ENCODE measurements at regions not wholly inside any gene's neighbourhood (a gene's known extent, or its start where the extent isn't known, plus 50 kb on each side); places are given as distances from the start of the nearest gene placed in this dataset.

DNA sequence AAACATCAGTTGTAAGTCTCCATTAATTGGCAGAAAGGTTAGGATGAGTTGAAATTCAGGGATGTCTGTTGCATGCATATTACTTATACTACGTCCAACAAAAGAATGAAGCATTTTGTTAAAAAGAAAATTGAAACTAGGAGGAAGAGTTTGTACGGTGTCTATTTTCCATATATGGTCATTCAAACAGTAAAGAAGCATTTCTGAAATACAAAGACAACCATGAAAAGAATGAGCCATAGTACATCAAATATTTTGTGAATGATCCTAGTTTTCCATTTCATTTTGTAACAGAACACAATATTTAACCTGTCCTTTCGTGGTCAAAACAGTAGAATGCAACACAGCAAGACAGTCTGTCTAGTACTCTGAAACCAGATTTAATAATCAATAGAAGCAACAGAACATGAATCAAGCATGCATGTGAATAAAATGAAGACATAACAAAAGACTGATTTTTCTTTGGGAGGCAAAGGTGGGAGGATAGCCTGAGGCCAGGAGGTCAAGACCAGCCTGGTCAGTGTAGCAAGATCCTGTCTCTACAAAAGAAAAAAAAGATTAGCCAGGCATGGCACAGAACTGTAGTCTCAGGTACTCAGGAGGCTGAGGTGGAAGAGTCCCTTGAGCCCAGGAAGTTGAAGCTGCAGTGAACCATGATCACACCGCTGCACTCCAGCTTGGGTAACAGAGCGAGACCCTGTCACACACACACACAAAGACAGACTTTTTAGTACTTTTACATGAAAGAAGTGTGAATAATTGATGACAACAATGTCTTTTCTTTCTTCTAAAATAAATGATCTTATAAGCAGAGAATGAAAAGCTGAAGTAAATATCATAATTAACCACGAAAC, 156.0 kb downstream of the LRIG3 start:
- DNase-seq (no peak), ATAC-seq (no peak)
- Mint-ChIP-seq H3K36me3 (ENCODE audit: insufficient read depth) (no peaks in the 10 kb centered on the region), H3K4me1 (ENCODE audit: low read depth) (no peaks in the 10 kb centered on the region), H3K4me3 (no peak overlapping the region), H3K9me3 (peaks cover 9% of the 10 kb centered on the region), H3K27me3 (ENCODE audit: low read depth) (no peaks in the 10 kb centered on the region)

DNA sequence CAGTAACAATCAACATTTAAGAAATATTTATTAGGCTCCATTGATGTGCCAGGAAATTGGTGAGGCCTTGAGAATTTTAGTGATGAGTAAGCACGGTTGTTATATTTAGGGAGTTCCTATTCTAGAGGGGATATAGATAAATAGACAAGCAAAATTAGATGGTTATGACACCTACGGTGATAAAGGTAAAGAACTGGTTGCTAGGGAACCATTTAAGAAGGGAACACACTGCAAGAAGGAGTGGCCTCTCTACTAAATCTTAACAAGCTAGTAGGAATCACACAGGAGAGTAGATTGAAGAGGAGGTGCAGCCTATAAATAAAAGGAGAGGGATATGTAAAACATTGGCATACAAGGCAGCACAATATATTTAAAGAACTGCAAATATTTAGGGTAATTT, 155.2 kb downstream of the LRIG3 start:
- no peaks in the 10 kb centered on the region for H3K27me3 Mint-ChIP-seq (ENCODE audit: low read depth)
- no peaks in the 10 kb centered on the region for H3K36me3 Mint-ChIP-seq (ENCODE audit: insufficient read depth)
- no peak for ATAC-seq
- peaks cover 10% of the 10 kb centered on the region for H3K9me3 Mint-ChIP-seq
- no peaks in the 10 kb centered on the region for H3K4me1 Mint-ChIP-seq (ENCODE audit: low read depth)
- no peak for DNase-seq
- H3K4me3 Mint-ChIP-seq: no peak overlapping the region

DNA sequence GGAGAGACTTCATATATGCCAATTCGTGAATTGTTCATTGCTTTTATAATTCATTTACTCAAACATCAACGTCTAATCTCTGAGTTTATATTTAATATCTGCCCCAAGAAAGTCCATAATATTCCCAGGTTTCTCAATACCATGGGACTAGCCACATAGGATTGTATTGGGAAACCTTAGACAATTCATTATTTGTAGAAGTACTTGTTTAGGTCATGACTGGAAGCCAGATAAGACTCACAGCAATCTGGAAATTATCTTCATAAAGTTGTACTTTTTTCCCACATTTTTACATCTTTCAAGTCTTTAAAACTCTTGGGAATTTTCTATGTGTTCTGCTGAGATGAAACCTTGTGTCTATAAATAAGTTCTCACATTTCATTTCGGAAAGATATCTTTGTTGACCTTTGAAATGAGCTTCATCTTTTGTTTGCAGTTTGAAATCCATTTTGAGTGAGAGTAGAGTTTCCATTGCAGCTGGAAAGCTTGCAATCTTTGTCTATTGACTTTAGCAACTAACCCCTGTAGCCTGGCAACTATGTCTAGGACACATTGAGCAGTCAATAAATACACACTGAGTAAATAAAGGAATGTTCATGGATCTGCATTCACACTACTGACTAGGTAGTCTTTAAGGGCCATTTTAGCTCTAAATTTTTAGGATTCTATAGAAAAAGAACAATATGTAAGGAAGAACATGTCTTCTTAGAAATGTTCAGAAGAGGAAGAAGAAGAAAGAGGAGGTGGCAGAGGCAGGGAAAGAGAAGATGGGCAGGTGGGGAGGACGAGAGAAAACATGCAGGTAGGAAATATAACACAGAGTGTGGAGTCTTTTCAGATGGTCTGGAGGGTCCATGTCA, 154.4 kb downstream of the LRIG3 start:
- DNase-seq (no peak), ATAC-seq (no peak)
- H3K4me3 Mint-ChIP-seq: no peak overlapping the region
- peaks cover 10% of the 10 kb centered on the region for H3K9me3 Mint-ChIP-seq
- H3K27me3 Mint-ChIP-seq (ENCODE audit: low read depth): no peaks in the 10 kb centered on the region
- H3K36me3 Mint-ChIP-seq (ENCODE audit: insufficient read depth): no peaks in the 10 kb centered on the region
- H3K4me1 Mint-ChIP-seq (ENCODE audit: low read depth): no peaks in the 10 kb centered on the region

DNA sequence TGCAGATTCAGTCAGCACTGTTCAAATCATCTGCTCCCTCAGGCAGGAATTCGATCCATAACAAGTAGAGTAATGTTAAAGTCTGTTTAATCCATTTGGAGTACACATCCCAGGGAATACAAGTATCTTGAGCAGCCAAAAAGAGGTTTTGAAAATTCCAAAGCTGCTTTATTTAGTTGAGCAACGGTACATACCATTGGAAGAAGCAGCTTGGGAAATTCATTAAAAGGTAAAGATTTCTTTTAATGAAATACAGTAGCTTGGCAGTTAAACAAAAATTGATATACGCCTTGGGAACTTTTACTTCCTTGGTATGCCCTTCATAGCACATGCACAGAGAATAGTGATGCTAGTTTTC, 153.8 kb downstream of the LRIG3 start:
- Mint-ChIP-seq H3K36me3 (ENCODE audit: insufficient read depth) (no peaks in the 10 kb centered on the region), H3K27me3 (ENCODE audit: low read depth) (no peaks in the 10 kb centered on the region), H3K4me1 (ENCODE audit: low read depth) (no peaks in the 10 kb centered on the region), H3K9me3 (peaks cover 10% of the 10 kb centered on the region), H3K4me3 (no peak overlapping the region)
- DNase-seq: no peak
- ATAC-seq: no peak

DNA sequence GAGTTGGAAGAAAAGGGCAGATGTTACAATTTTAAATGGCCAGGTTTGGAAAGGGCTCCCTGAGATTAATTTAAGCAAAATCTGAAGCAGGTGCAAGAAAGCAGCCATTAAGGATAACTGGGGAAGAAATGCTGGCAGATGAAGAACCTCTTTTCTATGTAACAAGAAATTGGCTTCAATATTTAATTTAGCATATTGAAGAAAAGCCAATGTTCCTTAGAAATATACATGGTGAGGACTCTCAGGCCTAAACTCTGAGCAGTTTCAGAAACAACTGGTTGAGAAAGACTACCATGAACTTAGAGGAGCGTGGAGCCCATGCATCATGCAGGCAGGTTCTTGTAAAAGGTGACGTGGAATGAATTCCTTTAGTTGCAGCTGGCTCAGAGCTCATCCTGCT, 152.8 kb downstream of the LRIG3 start:
- H3K9me3 Mint-ChIP-seq: peaks cover 10% of the 10 kb centered on the region
- H3K4me1 Mint-ChIP-seq (ENCODE audit: low read depth): no peaks in the 10 kb centered on the region
- H3K27me3 Mint-ChIP-seq (ENCODE audit: low read depth): no peaks in the 10 kb centered on the region
- no peak for ATAC-seq
- no peaks in the 10 kb centered on the region for H3K36me3 Mint-ChIP-seq (ENCODE audit: insufficient read depth)
- DNase-seq: no peak
- H3K4me3 Mint-ChIP-seq: no peak overlapping the region

DNA sequence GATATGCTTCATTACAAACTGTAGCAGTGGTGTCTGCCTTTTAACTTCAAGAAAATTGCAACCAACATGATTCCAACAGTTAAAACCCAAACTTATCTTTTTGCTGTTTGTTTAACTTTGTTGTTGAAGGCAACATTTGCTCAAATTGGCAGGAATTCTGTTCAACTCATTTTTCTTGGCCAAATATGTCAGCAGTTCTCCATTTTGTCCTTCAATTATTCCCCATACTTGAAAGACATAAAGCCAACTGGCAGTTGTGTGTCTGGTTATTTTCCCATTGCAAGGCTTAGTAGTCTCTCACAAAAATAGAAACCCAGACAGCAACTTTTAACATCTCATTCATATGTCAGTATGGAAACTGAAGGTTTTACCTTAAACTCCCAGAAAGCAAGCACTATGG, 146.3 kb downstream of the LRIG3 start:
- Mint-ChIP-seq H3K27me3 (ENCODE audit: low read depth) (no peaks in the 10 kb centered on the region), H3K4me1 (ENCODE audit: low read depth) (no peaks in the 10 kb centered on the region), H3K9me3 (peaks cover 9% of the 10 kb centered on the region), H3K4me3 (no peak overlapping the region), H3K36me3 (ENCODE audit: insufficient read depth) (no peaks in the 10 kb centered on the region)
- no peak for ATAC-seq
- no peak for DNase-seq

DNA sequence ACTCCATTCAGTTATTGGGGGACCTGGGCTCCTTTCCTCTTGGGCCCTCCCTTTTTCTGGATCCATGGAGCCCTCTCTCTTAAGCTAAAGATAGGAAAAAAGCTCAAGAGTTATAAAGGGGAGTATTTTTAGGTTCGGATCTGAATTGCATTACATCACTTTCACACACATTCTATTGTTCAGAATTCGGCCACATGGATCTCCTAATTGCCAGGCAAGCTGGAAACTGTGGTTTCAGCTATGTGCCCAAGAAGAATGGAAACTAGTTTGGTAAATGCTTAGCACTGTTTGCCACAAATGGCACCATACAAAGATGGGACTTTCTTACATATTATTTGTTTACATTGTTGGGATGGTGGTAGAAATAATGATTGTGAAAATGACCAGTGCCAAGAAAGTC, 145.6 kb downstream of the LRIG3 start:
- Mint-ChIP-seq H3K4me3 (no peak overlapping the region), H3K9me3 (peaks cover 6% of the 10 kb centered on the region), H3K36me3 (ENCODE audit: insufficient read depth) (no peaks in the 10 kb centered on the region), H3K27me3 (ENCODE audit: low read depth) (no peaks in the 10 kb centered on the region), H3K4me1 (ENCODE audit: low read depth) (no peaks in the 10 kb centered on the region)
- ATAC-seq: no peak
- no peak for DNase-seq

DNA sequence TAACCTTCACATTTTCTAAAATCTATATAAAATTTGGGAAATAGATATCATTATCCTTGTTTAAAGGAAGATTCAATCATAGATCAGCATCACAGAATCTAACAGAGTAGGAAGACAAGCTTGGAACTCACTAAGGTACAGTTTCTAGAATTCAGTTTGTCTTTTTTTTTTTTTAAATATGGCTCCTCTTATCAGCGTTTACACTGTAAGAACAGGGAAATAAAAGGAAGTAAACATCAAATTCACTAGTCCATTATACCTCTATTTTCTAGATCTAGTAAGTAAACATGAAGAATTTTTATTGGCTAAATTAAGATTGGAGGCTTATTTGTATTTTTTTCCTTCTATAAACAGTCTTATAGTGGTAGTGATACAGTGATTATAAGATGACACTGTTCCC, 144.9 kb downstream of the LRIG3 start:
- no peak overlapping the region for H3K4me3 Mint-ChIP-seq
- H3K36me3 Mint-ChIP-seq (ENCODE audit: insufficient read depth): no peaks in the 10 kb centered on the region
- DNase-seq (no peak), ATAC-seq (no peak)
- H3K4me1 Mint-ChIP-seq (ENCODE audit: low read depth): no peaks in the 10 kb centered on the region
- peaks cover 6% of the 10 kb centered on the region for H3K9me3 Mint-ChIP-seq
- no peaks in the 10 kb centered on the region for H3K27me3 Mint-ChIP-seq (ENCODE audit: low read depth)

DNA sequence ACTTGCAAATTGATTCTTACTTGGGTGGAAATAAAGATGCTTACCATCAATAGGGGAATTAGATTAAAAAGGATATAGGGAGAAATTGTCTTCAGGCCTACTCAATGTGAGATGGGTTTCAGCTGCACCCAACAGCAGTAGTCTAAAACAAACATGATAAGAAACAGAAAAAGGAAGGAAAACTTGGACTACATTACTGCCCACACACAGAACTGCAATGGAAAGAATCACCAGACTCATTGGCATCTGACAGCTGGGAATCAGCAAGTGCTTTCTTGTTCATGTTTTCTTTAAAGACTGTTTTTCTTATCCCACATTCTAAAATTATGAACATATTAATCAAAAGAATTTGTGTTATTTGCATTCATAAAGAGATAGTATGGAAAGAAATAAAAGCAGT, 144.2 kb downstream of the LRIG3 start:
- Mint-ChIP-seq H3K4me1 (ENCODE audit: low read depth) (no peaks in the 10 kb centered on the region), H3K9me3 (peaks cover 6% of the 10 kb centered on the region), H3K4me3 (no peak overlapping the region), H3K27me3 (ENCODE audit: low read depth) (no peaks in the 10 kb centered on the region), H3K36me3 (ENCODE audit: insufficient read depth) (no peaks in the 10 kb centered on the region)
- no peak for DNase-seq
- no peak for ATAC-seq

DNA sequence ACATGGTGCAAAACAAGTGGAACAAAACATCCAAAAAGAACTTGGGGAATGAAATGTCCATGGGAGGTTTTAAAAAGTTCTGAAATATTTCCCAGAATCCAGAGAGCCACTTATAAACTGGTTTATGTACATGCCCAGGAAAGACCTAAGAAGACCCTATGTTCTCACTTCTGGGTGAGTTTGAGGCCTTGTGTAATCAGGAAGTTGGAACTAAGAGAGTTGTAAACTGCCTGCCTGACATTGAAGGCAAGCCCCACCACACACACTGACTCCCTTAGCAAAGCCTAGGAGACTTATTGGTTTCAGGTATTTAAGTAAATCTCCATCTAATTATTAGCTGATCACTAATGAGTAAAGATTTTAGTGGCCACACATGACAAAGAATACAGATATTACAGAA, 142.5 kb downstream of the LRIG3 start:
- no peak for DNase-seq
- peaks cover 6% of the 10 kb centered on the region for H3K9me3 Mint-ChIP-seq

DNA sequence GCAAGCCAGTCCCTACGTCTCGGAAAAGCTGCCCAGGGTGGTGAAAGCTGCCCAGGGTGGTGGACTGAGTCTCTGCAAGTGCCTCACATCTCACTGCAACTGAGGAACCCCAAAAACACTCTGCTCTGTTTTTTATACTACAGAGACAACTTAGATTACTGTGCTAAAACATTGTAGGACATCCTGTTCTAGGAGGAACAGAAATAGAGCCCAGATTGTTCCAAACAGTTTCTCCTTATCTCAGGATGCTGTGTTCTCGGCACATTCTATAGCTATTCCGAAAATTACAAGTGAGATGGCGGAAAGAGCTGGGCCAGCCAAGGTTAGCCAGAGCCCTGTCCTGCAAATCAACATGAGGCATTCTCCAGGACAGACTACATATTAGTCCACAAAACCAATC, 138.7 kb downstream of the LRIG3 start:
- Mint-ChIP-seq H3K36me3 (ENCODE audit: insufficient read depth) (no peaks in the 10 kb centered on the region), H3K9me3 (peaks cover 13% of the 10 kb centered on the region), H3K4me3 (no peak overlapping the region), H3K27me3 (ENCODE audit: low read depth) (no peaks in the 10 kb centered on the region), H3K4me1 (ENCODE audit: low read depth) (no peaks in the 10 kb centered on the region)
- ATAC-seq (no peak), DNase-seq (no peak)

More for the DNA sequence above, 142.5 kb downstream of the LRIG3 start:
- no peaks in the 10 kb centered on the region for H3K36me3 Mint-ChIP-seq (ENCODE audit: insufficient read depth)
- no peaks in the 10 kb centered on the region for H3K4me1 Mint-ChIP-seq (ENCODE audit: low read depth)
- no peak overlapping the region for H3K4me3 Mint-ChIP-seq
- no peaks in the 10 kb centered on the region for H3K27me3 Mint-ChIP-seq (ENCODE audit: low read depth)
- no peak for ATAC-seq

DNA sequence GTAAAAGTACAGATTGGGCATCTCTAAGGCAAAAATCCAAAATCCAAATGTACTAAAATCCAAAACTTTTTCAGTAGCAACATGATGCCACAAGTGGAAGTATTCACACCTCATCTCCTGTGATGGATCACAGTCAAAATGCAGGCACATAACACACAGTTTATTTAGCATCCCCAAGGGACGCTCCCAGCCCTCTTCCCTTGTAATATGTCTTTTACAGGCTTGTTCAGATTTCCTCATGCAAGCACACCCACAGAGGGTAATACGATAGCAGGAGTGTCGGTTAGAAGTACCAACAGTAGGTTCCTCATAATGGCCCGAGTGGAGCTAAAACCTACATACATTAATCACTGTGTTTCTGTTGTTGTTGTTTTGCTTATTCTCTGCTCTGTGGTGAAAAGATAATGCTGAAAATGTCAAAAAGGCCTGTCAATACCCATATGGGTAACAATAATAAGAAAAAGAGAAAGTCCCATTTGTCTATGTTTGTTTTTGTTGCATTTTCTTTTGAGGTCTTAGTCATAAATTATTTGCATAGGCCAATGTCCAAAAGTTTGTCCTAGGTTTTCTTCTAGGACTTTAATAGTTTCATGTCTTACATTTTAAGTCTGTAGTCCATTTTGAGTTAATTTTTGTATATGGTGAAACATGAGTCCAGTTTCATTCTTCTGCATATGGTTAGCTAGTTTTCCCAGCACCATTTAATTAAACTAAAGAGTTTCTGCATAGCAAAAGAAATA, 133.1 kb downstream of the LRIG3 start:
- Mint-ChIP-seq H3K36me3 (ENCODE audit: insufficient read depth) (no peaks in the 10 kb centered on the region), H3K4me1 (ENCODE audit: low read depth) (no peaks in the 10 kb centered on the region), H3K27me3 (ENCODE audit: low read depth) (no peaks in the 10 kb centered on the region), H3K9me3 (peaks cover 12% of the 10 kb centered on the region), H3K4me3 (no peak overlapping the region)
- no peak for DNase-seq
- ATAC-seq: no peak

DNA sequence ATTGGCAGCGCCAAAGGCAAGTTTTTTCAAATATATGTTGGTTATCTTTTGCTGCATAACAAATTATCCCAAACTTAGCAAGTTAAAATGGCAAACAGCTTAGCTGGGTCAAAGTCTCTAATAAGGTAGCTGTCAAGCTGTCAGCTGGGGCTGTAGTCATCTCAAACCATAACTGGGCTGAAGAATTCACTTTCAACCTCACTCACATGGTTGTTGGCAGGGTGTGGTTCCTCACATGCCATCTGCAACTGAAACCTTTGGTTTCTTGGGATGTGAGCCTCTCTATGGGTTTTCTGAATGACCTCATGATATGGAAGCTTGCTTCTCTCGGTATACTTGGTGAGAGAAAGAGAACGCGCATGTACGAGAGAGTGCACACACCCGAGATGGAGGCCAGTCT, 125.4 kb downstream of the LRIG3 start:
- no peak overlapping the region for H3K4me3 Mint-ChIP-seq
- no peaks in the 10 kb centered on the region for H3K36me3 Mint-ChIP-seq (ENCODE audit: insufficient read depth)
- H3K27me3 Mint-ChIP-seq (ENCODE audit: low read depth): no peaks in the 10 kb centered on the region
- DNase-seq: no peak
- no peak for ATAC-seq
- H3K9me3 Mint-ChIP-seq: peaks cover 8% of the 10 kb centered on the region
- no peaks in the 10 kb centered on the region for H3K4me1 Mint-ChIP-seq (ENCODE audit: low read depth)

DNA sequence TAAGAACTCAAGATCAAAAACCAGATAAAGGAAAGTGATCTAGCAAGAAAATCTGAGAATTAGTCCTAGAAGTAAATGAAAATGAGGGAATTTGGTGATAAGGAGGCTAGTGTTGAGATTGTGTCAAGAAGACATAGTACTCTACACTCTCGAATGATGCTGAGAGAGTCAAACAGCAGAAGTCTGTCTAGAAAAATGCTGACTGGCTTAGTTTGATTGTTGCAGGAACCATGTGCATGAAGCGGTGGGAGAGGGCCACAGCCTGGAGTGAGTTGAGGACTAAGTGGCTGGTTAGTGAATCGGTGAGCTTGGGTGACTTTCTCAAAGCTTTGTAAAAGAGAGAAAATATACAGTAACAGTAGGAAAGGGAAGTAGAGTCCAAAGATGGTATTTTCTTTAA, 124.5 kb downstream of the LRIG3 start:
- Mint-ChIP-seq H3K4me1 (ENCODE audit: low read depth) (no peaks in the 10 kb centered on the region), H3K4me3 (no peak overlapping the region), H3K27me3 (ENCODE audit: low read depth) (no peaks in the 10 kb centered on the region), H3K36me3 (ENCODE audit: insufficient read depth) (no peaks in the 10 kb centered on the region), H3K9me3 (peaks cover 10% of the 10 kb centered on the region)
- DNase-seq: no peak
- ATAC-seq: no peak

Measured in activated T-cell treated with anti-CD3 and anti-CD28 coated beads, Interleukin-2, amount 50 U/mL, for 4 hours (primary cell).